Adrenal gland (tissue), 9 donors: ENCODE measurements at regions not wholly inside any gene's neighbourhood (a gene's known extent, or its start where the extent isn't known, plus 50 kb on each side); places are given as distances from the start of the nearest gene placed in this dataset.

Source experiments
- DNase-seq, 7 donors: peaks; one replicate each; pipeline ENCODE4 v3.0.0-alpha.2; 2019 to 2020
- H3K27ac ChIP-seq, 5 donors: fragments of 200-600 bp; sonication (generic) in 4 of 5; 1 replicate in 3 of 5; 2 replicates in 2 of 5; pipeline versions ENCODE4 v1.5.1 to v1.8.0; 2016 to 2020; ENCODE audit warnings: mild to moderate bottlenecking in 1 of 5
- H3K27me3 ChIP-seq: fragments of 200-600 bp; 2 replicates; pipeline ENCODE4 v1.8.0; 2021
- H3K36me3 ChIP-seq, 2 donors: fragments of 200-600 bp; replicated peaks in 1 of 2; 1 replicate in 1 of 2; 2 replicates in 1 of 2; pipeline versions ENCODE4 v1.5.1 to v1.8.0; 2018 to 2022
- H3K4me1 ChIP-seq, 2 donors: fragments of 200-600 bp; replicated peaks in 1 of 2; 1 replicate in 1 of 2; 2 replicates in 1 of 2; pipeline versions ENCODE4 v1.5.1 to v1.8.0; 2018 to 2021
- H3K4me3 ChIP-seq, 4 donors: fragments of 200-600 bp; sonication (generic) in 3 of 4; one replicate each; pipeline ENCODE4 v1.5.1; 2016 to 2018
- H3K9me3 ChIP-seq, 3 donors: fragments of 200-600 bp; sonication (generic) in 1 of 3; replicated peaks in 1 of 3; 1 replicate in 2 of 3; 2 replicates in 1 of 3; pipeline versions ENCODE4 v1.5.1 to v1.8.0; 2016 to 2021
- POLR2A ChIP-seq, 2 donors: fragments of 450-650 bp; IDR thresholded peaks; one replicate each; pipeline ENCODE4 v1.6.1; 2017; ENCODE audit warnings: antibody characterized with exemption in 2 of 2, mild to moderate bottlenecking in 2 of 2, moderate library complexity in 1 of 2
- WGBS, 4 donors: extraction: QIAGEN DNeasy Blood & Tissue Kit in 2 of 4; methylation state at CpG; one replicate each; pipeline versions ENCODE4 v1.1.5 to v1.1.7; 2013 to 2017; 5-methylcytosine and 5-hydroxymethylcytosine counted together
- intact Hi-C, 2 donors: fragments of 100-400 bp; cut with DNase I; formaldehyde crosslinking; loops; one replicate each; pipeline versions ENCODE4 v1.14.1 to v1.15.0; 2022 to 2023
- TF ChIP-seq, protein P1 (sequence below), 6 experiments: fragments of 450-650 bp in 4 of 6; fragments of 200-600 bp in 2 of 6; sonication (generic) in 1 of 6; IDR thresholded peaks; 1 replicate in 5 of 6; 2 replicates in 1 of 6; pipeline versions ENCODE4 v1.5.1 to v1.8.0; 2016 to 2021; ENCODE audit warnings: antibody characterized with exemption in 6 of 6, mild to moderate bottlenecking in 2 of 6, moderate library complexity in 1 of 6
- donor health status: healthy with polysubstance abuse.
- donor health status: Bipolar disorder and iron deficiency.
- donor health status: DM: yes; HTN: yes; CAD: no.
- donor health status: DM: no; HTN: no; CAD: no.
- donor health status: DM: no; HTN: no; CAD: no.

DNA sequence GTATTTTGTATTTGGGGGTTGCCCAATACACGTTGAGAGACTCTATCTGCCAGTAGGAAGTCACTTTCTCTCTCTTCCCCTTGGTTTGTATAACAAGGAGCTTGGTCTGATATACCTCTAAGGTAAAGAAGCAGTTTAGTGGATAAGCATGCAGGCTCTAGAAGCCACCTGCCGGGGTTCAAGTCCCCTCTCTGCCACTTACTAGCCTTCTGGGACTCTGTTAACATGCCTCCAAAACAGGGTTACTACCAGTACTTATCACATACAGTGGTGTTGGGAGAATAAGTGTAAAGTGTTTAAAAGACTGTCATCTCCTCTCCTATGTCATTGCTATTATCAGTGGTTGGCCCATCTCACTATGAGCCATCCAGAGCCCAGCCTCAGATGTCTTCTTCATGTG lies 156.1 kb upstream of the HS3ST3A1 start:
- Histone ChIP-seq H3K9me3 (no peaks in the 10 kb centered on the region), H3K4me3 (no peak overlapping the region), H3K27me3 (peaks cover 9% of the 10 kb centered on the region), H3K36me3 (no peaks in the 10 kb centered on the region), H3K27ac (no peak overlapping the region), H3K4me1 (no peaks in the 10 kb centered on the region)
- TF ChIP-seq, protein P1, sequence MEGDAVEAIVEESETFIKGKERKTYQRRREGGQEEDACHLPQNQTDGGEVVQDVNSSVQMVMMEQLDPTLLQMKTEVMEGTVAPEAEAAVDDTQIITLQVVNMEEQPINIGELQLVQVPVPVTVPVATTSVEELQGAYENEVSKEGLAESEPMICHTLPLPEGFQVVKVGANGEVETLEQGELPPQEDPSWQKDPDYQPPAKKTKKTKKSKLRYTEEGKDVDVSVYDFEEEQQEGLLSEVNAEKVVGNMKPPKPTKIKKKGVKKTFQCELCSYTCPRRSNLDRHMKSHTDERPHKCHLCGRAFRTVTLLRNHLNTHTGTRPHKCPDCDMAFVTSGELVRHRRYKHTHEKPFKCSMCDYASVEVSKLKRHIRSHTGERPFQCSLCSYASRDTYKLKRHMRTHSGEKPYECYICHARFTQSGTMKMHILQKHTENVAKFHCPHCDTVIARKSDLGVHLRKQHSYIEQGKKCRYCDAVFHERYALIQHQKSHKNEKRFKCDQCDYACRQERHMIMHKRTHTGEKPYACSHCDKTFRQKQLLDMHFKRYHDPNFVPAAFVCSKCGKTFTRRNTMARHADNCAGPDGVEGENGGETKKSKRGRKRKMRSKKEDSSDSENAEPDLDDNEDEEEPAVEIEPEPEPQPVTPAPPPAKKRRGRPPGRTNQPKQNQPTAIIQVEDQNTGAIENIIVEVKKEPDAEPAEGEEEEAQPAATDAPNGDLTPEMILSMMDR (IDR thresholded peaks at IDR 0.05), result no peak
- TF ChIP-seq POLR2A (IDR thresholded peaks at IDR 0.05), result no peak
- WGBS, 4 donors, result 60 to 75% (median 69%) methylated on average over 2 of the region's 2 CpGs
- no peak for DNase-seq
- intact Hi-C loops, result no loop called here

DNA sequence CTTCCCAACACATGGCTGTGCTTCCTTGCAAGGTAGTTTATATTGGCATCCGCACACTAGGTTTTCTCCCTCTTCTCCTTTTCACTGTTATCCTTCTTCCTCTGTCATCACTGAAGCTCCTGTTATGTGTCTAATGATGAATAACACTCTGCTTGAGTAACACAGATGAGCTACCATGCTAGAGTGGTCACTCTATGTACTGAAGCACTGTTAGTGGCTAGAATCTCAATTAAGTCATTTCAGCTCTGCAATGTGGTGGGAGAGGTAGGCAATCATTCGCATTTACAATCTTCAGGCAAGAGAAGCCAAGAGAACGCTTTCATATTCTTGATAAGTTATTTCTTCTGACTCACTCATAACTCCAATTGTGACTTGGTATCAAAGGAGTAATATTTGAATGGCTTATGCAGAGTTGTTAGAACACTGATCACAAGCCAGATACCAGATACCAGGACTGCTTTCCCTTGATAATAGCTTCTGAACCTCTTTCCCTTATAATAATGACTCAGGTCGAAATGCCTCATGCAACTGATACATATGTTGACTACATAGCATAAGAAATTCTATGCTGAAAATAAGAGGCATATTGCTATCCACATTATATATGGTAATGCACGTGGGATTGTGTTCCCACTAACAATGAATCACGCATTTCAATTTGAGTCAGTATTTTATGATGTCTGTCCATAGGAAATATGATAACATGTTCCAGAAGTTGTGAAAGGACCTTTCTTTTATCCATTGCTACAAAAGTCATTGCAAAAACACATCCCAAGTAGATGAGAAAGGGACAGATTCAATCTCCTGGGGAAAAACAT lies 158.0 kb upstream of the HS3ST3A1 start:
- intact Hi-C loops, result no loop called here
- no peak for TF ChIP-seq POLR2A (IDR thresholded peaks at IDR 0.05)
- TF ChIP-seq, protein P1 (IDR thresholded peaks at IDR 0.05), result no peak
- H3K4me1 ChIP-seq, result no peaks in the 10 kb centered on the region
- peaks cover 9% of the 10 kb centered on the region for H3K27me3 ChIP-seq
- H3K36me3 ChIP-seq, result no peaks in the 10 kb centered on the region
- 60 to 73% (median 69%) methylated on average over 6 of the region's 6 CpGs for WGBS, 4 donors
- H3K9me3 ChIP-seq, result no peaks in the 10 kb centered on the region
- H3K4me3 ChIP-seq, result no peak overlapping the region
- no peak overlapping the region for H3K27ac ChIP-seq
- DNase-seq, result no peak

DNA sequence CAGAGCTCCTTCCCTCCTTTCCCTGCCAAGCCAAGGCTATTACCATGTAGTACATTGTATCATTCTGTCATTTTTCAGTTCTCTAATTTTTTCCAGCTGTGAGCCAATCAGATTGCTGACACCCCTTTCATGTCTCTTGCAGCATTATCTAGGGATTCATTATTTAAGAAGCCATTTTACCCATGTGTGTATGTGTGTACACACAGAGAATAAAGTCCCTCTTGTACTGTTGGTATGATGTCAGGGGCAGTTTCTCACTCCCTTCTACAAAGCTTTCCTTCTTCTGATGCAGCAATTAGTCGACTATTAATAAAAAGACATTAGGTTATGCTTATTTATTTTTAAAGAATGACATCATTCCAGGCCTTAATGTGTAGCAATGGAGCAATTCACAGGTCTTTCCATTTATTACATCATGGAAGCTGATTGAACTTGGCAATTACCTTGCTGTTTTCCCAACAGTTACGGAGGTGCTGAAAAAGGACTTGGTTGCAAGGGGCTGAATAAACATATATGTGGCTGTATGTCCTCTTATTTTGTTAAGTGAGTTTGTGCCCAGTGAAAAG lies 159.4 kb upstream of the HS3ST3A1 start:
- peaks cover 9% of the 10 kb centered on the region for H3K27me3 ChIP-seq
- no peaks in the 10 kb centered on the region for H3K36me3 ChIP-seq
- TF ChIP-seq, protein P1 (IDR thresholded peaks at IDR 0.05), result no peak
- TF ChIP-seq POLR2A (IDR thresholded peaks at IDR 0.05), result no peak

DNA sequence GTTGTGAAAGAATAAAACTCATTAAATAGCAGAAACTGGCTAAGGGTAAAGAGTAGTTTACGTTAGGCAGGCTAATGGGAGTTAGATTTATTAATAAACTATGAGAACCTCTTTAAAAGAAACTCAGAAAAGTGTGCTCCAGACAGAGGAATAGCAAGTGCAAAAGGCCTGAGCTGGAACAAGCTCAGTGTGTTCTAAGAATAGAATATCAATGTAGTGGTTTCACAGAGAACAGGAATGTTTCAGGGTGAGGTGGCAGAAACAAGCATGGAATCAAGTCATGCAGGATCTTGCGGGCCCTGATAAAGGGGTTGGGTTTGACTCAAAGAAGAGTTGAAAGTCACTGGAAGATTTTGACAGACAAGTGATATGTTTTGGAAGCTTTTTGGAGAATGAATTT lies 164.0 kb upstream of the HS3ST3A1 start:
- intact Hi-C loops, result no loop called here
- no peaks in the 10 kb centered on the region for H3K36me3 ChIP-seq
- H3K27ac ChIP-seq, result no peak overlapping the region
- TF ChIP-seq POLR2A (IDR thresholded peaks at IDR 0.05), result no peak
- TF ChIP-seq, protein P1 (IDR thresholded peaks at IDR 0.05), result no peak
- no peak overlapping the region for H3K4me3 ChIP-seq
- no peaks in the 10 kb centered on the region for H3K9me3 ChIP-seq
- H3K27me3 ChIP-seq, result peaks cover 3% of the 10 kb centered on the region
- DNase-seq, result no peak
- 51 to 95% (median 86%) methylated on average over 2 of the region's 2 CpGs for WGBS, 4 donors
- no peaks in the 10 kb centered on the region for H3K4me1 ChIP-seq

More for the DNA sequence above, 159.4 kb upstream of the HS3ST3A1 start:
- WGBS, 4 donors, result 76 to 86% (median 82%) methylated on average over 2 of the region's 2 CpGs
- Histone ChIP-seq H3K4me1 (no peaks in the 10 kb centered on the region), H3K9me3 (no peaks in the 10 kb centered on the region), H3K27ac (no peak overlapping the region), H3K4me3 (no peak overlapping the region)
- intact Hi-C loops, result no loop called here
- DNase-seq, result no peak
